ENCODE measurements at regions not wholly inside any gene's neighbourhood (a gene's known extent, or its start where the extent isn't known, plus 50 kb on each side); places are given as distances from the start of the nearest gene placed in this dataset.

DNA sequence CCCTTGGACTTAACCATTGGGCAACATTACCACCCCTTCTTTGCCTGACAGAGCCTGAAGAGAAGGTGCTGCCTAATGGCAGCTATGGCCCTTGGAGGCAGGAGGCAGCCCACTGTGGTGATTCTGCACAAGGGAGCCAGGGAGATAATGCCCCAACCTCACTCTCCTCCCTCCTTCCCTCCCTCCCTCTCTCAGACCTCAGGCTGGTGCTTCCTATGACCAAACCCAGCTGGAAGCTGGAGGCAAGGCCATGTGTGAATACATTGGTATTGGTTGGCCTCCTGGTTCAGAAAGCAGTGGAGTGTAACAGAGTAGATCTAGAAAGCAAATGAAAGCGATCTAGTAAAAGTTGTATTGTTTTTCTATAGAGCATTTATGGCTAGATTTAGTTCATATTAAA lies 233.1 kb downstream of the CSNK2A3 start:
- H3K4me1 ChIP-seq, result peaks cover 0 to 12% (median 0%) of the 10 kb centered on the region in 4 donors
- H3K27ac ChIP-seq, result no peak overlapping the region
- intact Hi-C loops (cut with DNase I; ENCODE audit: low total_unique reads), result no loop called here
- DNase-seq, result no peak
- no peak overlapping the region for H3K4me3 ChIP-seq
- TF ChIP-seq CTCF (IDR thresholded peaks at IDR 0.05), result no peak
- no peaks in the 10 kb centered on the region for H3K27me3 ChIP-seq
- no peaks in the 10 kb centered on the region for H3K36me3 ChIP-seq
- H3K9me3 ChIP-seq, result no peaks in the 10 kb centered on the region

DNA sequence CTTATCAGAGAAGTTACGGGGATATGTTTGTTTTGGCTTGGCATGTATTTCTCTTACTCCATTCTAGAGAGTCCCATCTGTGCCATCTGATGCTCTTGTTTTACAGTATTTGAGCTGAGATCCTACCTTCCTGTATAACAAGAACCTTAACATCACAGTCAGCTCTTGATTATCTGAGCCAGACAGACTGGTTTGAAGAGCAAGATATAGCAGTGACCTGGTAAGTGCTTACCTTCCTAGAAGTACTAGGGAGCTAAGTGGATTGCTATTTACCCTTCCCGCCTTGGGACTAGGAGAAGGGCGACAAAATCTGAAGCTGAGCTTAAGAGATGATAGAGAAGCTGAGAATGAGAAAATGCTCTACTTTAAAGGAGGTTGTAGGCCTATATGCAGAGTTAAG lies 235.3 kb downstream of the CSNK2A3 start:
- Histone ChIP-seq H3K36me3 (no peaks in the 10 kb centered on the region), H3K9me3 (peaks cover 0 to 6% (median 0%) of the 10 kb centered on the region in 3 donors), H3K4me3 (no peak overlapping the region), H3K27me3 (no peaks in the 10 kb centered on the region), H3K4me1 (peaks cover 0 to 12% (median 0%) of the 10 kb centered on the region in 4 donors), H3K27ac (no peak overlapping the region)
- no peak for DNase-seq
- intact Hi-C loops (cut with DNase I; ENCODE audit: low total_unique reads), result no loop called here
- no peak for TF ChIP-seq CTCF (IDR thresholded peaks at IDR 0.05)

DNA sequence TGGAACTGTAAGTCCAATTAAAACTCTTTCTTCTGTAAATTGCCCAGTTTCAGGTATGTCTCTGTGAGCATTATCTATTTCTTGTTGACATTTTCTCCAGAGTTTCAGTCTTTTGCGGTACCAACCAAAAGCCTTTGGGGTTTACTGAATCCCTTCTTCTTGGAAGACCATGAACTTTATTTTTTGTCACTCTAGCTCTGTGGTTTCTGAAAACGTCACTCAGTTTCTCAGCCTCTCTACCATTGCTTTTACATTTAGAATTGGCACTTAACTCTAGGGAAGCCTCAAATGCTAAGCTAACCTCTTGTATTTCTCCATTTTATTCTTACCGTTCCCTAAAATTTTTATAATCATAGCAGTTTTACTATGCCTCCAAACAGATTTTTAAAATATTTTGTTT lies 237.6 kb downstream of the CSNK2A3 start:
- no peak for DNase-seq
- no peak overlapping the region for H3K4me3 ChIP-seq
- TF ChIP-seq CTCF (IDR thresholded peaks at IDR 0.05), result no peak
- intact Hi-C loops (cut with DNase I; ENCODE audit: low total_unique reads), result no loop called here
- H3K27me3 ChIP-seq, result no peaks in the 10 kb centered on the region
- peaks cover 0 to 6% (median 0%) of the 10 kb centered on the region in 3 donors for H3K9me3 ChIP-seq
- H3K4me1 ChIP-seq, result peaks cover 0 to 12% (median 0%) of the 10 kb centered on the region in 4 donors
- H3K36me3 ChIP-seq, result no peaks in the 10 kb centered on the region
- no peak overlapping the region for H3K27ac ChIP-seq

DNA sequence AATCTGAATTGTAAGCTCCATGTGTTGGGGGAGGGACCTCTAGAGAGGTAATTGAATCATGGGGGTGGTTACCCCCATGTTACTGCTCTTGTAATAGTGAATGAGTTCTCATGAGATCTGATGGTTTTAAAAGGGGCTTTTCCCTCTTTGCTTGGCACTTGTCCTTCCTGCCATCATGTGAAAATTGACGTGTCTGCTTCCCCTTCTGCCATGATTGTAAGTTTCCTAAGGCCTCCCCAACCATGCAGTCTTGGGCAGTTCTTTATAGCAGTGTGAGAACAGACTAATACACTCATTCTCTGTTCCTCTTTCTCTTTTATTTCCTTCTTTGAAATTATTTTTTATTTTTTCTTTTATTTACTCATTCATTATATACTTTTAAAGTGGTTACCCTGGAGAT lies 239.4 kb downstream of the CSNK2A3 start:
- Histone ChIP-seq H3K4me1 (peaks cover 0 to 12% (median 0%) of the 10 kb centered on the region in 4 donors), H3K9me3 (peaks cover 0 to 6% (median 0%) of the 10 kb centered on the region in 3 donors), H3K4me3 (no peak overlapping the region), H3K36me3 (no peaks in the 10 kb centered on the region), H3K27me3 (no peaks in the 10 kb centered on the region), H3K27ac (no peak overlapping the region)
- intact Hi-C loops (cut with DNase I; ENCODE audit: low total_unique reads), result no loop called here
- DNase-seq, result no peak
- no peak for TF ChIP-seq CTCF (IDR thresholded peaks at IDR 0.05)

GRCh38 chr11:11108026-11108425 lies 245.0 kb downstream of the CSNK2A3 start:
- no peak overlapping the region for H3K27ac ChIP-seq
- no peaks in the 10 kb centered on the region for H3K9me3 ChIP-seq
- no peaks in the 10 kb centered on the region for H3K4me1 ChIP-seq
- no peak overlapping the region for H3K4me3 ChIP-seq
- H3K27me3 ChIP-seq, result no peaks in the 10 kb centered on the region
- no peak for DNase-seq
- H3K36me3 ChIP-seq, result no peaks in the 10 kb centered on the region
- intact Hi-C loops (cut with DNase I; ENCODE audit: low total_unique reads), result no loop called here
- TF ChIP-seq CTCF (IDR thresholded peaks at IDR 0.05), result no peak

DNA sequence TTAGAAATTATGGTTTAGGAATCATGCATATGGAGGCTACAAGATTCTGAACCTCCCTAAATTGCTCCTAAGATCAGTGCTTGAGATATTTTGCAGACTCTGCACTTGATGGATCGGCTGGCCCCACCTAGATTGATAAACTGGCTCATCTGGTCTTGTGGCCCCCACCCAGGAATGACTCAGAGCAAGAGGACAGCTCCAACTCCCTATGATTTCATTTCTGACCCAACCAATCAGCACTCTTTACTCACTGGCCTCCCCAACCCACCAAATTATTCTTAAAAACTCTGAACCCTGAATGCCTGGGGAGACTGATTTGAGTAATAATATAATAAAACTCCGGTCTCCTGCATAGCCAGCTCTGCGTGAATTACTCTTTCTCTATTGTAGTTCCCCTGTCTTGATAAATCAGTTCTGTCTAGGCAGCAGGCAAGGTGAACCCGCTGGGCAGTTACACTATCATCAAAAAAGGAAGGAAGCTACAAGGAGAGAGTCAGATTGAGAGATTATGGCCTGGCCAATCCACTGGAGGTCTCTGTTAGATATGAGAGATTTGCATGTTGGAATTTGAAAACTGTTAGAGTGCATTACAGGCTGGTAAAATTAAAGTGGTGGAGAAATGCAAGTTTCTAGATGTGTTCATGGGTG lies 245.8 kb downstream of the CSNK2A3 start:
- H3K27ac ChIP-seq, result no peak overlapping the region
- no peaks in the 10 kb centered on the region for H3K27me3 ChIP-seq
- TF ChIP-seq CTCF (IDR thresholded peaks at IDR 0.05), result no peak
- no peaks in the 10 kb centered on the region for H3K4me1 ChIP-seq
- H3K36me3 ChIP-seq, result no peaks in the 10 kb centered on the region
- no peak overlapping the region for H3K4me3 ChIP-seq
- no peaks in the 10 kb centered on the region for H3K9me3 ChIP-seq
- no peak for DNase-seq
- intact Hi-C loops (cut with DNase I; ENCODE audit: low total_unique reads), result no loop called here

All from tibial artery (tissue), 4 donors.